ENCODE measurements at regions not wholly inside any gene's neighbourhood (a gene's known extent, or its start where the extent isn't known, plus 50 kb on each side); places are given as distances from the start of the nearest gene placed in this dataset.

DNA sequence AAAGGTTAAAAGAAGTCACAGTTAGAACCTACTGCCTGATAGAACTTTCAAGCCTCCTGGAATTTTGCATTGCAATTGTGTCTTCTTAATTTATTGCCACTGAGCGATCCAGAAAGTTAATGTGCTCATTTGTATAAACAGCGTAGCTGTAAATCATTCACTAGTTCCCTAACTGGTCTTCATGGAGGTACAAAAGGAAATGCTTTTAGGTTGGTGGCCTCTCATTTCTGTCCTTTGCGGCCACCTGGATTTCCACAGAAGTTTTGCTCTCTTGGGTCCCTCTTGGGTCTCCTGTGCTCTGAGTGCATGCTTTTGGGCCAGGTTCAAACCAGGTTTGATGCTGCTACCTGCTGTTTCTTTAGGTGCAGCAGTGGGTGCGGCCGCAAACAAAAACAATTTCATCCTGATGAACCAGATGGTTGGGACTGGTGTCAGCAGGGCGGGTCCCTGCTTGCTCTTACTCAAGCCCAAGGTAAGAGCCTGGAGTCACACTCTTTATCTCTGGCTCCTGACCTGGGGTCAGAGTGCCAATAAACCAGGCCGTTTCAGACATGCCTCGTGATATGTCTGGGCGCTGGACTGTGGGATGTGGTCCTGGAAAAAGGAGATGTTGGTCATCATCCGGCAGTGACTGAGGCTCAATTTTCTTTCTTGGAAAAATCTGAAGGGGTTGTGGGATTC is 270.1 kb downstream of the PTTG2 start:
- TF ChIP-seq, protein P1, sequence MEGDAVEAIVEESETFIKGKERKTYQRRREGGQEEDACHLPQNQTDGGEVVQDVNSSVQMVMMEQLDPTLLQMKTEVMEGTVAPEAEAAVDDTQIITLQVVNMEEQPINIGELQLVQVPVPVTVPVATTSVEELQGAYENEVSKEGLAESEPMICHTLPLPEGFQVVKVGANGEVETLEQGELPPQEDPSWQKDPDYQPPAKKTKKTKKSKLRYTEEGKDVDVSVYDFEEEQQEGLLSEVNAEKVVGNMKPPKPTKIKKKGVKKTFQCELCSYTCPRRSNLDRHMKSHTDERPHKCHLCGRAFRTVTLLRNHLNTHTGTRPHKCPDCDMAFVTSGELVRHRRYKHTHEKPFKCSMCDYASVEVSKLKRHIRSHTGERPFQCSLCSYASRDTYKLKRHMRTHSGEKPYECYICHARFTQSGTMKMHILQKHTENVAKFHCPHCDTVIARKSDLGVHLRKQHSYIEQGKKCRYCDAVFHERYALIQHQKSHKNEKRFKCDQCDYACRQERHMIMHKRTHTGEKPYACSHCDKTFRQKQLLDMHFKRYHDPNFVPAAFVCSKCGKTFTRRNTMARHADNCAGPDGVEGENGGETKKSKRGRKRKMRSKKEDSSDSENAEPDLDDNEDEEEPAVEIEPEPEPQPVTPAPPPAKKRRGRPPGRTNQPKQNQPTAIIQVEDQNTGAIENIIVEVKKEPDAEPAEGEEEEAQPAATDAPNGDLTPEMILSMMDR (conservative IDR thresholded peaks at IDR 0.05; ENCODE audit: low read depth, low read length), result no peak
- DNase-seq (ENCODE audit: low read depth), result no peak
- no peak overlapping the region for H3K4me3 ChIP-seq (ENCODE audit: low read depth, low read length)

DNA sequence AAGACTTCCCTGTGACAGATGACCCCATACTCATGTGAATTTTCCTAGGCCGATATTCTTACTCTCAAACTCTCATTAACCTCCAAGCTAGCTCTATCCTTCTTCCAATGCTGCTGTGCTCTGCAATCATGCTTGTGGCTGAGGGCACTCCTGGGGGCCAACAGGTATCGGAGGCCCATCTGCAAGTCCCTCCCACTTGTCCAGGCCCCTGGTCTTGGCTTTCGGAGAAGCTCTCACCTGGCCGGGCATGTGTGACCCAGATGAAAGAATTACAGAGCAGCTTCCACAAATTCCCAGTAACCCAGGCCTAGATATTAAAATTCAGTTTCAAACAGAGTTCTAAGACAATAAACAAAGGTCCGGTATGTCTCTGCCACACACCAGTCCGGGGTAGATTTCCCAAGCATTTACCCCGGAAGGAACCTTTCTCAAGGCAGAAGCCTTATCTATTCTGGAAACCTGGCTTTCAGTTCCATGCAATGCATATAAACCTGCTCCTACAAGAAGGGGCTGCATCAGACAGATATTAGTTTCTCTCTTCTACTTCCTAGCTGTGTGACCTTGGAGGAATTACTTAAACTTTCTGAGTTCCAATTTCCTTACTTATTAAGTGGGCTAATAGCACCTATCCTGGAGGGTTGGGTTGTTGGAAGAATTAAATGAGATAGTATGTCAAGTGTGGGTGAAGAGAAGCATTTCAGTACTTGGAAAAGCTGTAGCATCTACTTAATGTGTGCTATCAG is 270.8 kb downstream of the PTTG2 start:
- no peak for DNase-seq (ENCODE audit: low read depth)
- no peak overlapping the region for H3K4me3 ChIP-seq (ENCODE audit: low read depth, low read length)
- TF ChIP-seq, protein P1 (conservative IDR thresholded peaks at IDR 0.05; ENCODE audit: low read depth, low read length), result no peak

DNA sequence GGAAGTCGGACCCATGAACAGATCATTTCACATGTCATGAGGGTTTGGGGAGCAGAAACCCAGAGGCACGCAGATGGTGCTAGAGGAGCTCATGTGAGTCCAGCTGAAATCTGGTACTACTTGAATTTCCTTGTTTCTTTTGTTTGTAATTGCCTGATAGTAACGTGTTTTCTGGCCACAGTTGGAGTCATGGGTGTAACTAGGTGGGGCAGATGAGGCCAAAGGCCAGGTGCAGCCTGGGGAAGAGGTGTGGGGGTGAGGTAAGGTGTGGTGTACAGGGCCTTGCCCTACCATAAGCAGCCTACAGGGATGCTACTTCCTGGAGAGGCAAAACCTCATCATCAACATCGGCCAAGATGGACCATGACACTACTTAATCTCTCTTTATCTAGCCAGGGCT is 271.4 kb downstream of the PTTG2 start:
- TF ChIP-seq, protein P1 (conservative IDR thresholded peaks at IDR 0.05; ENCODE audit: low read depth, low read length), result no peak
- DNase-seq (ENCODE audit: low read depth), result no peak
- no peak overlapping the region for H3K4me3 ChIP-seq (ENCODE audit: low read depth, low read length)

DNA sequence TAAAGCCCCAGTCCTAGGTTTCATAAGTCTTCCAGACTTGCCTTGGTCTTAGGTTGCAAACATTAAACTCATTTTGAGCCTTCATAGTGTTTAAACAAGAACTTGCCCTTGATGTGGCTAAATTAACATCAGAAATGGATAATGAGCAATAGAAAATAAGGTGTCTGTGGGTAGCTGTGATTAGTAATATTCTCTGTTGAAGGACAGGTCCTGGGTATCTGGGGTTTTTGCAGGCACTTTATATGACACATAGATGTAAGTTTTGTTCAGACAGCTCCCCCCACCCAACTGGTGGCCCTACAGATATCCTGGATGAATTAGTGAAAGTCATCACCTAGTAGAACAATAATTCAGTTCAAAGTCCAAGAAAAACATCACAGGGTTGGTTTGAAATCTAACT is 272.5 kb downstream of the PTTG2 start:
- TF ChIP-seq, protein P1 (conservative IDR thresholded peaks at IDR 0.05; ENCODE audit: low read depth, low read length), result no peak
- H3K4me3 ChIP-seq (ENCODE audit: low read depth, low read length), result no peak overlapping the region
- no peak for DNase-seq (ENCODE audit: low read depth)

DNA sequence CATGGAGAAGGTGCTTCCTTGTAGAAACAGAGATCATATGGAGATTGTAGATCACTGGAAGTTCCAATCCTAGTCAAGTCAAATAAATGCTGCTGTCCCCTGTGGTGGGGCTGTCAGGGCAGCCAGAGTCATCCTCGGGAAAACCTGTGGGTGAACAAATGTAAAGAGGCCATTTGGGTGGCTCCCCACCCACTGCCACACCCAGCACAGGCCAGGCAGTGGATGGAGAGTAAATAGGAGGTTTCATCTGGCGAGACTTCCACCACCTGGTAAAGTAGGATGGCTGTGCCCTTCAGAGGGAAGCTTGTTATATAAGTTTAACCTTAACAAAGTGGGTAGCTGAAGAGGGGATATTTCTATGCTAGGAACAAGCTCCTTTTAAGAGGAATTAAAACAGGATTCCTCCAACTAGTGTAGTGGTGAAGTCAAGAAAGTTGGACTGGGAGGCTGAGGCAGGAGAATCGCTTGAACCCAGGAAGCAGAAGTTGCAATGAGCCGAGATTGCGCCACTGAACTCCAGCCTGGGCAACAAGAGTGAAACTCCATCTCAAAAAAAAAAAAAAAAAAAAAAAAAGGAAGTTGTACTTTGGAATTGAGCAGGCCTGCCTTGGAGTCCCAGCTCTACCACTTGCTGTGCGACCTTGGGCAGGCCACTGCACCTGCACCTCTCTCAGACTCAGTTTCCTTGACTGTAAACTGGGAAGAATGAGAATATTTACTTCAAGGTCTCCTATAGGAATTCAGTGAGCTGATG is 273.7 kb downstream of the PTTG2 start:
- DNase-seq (ENCODE audit: low read depth), result no peak
- no peak overlapping the region for H3K4me3 ChIP-seq (ENCODE audit: low read depth, low read length)
- TF ChIP-seq, protein P1 (conservative IDR thresholded peaks at IDR 0.05; ENCODE audit: low read depth, low read length), result no peak

DNA sequence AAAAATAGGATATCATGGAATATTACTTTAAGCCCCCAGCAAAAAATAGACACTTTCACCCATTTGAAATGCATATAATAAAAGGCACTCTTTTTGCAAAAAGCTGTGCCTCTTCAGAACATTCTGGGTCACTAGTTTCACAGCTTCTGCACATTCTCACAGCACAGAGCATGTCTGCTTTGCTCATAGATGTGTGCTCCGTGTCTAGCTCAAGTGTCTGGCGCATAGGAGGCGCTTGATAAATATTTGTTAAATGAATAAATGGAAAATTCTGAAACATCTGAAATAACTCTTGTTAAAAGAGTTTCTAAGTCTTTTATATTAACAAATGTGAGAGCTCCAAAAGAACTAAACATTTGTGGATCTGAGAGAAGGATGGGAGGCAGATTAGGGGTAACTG is 275.2 kb downstream of the PTTG2 start:
- TF ChIP-seq, protein P1 (conservative IDR thresholded peaks at IDR 0.05; ENCODE audit: low read depth, low read length), result no peak
- no peak overlapping the region for H3K4me3 ChIP-seq (ENCODE audit: low read depth, low read length)
- no peak for DNase-seq (ENCODE audit: low read depth)
